Left ventricle myocardium superior (tissue), 1 donor: ENCODE measurements at regions not wholly inside any gene's neighbourhood (a gene's known extent, or its start where the extent isn't known, plus 50 kb on each side); places are given as distances from the start of the nearest gene placed in this dataset.
"Not testable (repeated sequence)": the region's sequence is repeated elsewhere in the genome, so short reads cannot be mapped to it uniquely, and the experiment has no call there.

Experiments
- ATAC-seq: fragments of 200-7000 bp; cut with Tn5 transposase; one replicate; pipeline ENCODE4 v1.9.1; 2020; ENCODE audit warnings: mild to moderate bottlenecking, moderate library complexity
- DNase-seq: peaks from one replicate; pipeline ENCODE4 v3.0.0-alpha.2; 2020
- intact Hi-C: fragments of 100-400 bp; cut with micrococcal nuclease; formaldehyde crosslinking; loops from one replicate; pipeline ENCODE4 v1.11.0; 2022
- donor health status: DM: no; HTN: yes; CAD: no; lungs with severe emphysema.

- ATAC-seq (no peak), DNase-seq (no peak)
- intact Hi-C loops = no loop called here
Measured at GRCh38 chr6:106759112-106759511, 129.7 kb downstream of the QRSL1 start.

GRCh38 chr6:106757722-106758467 lies 128.5 kb downstream of the QRSL1 start:
- no peak for DNase-seq
- ATAC-seq = no peak
- intact Hi-C loops = no loop called here

GRCh38 chr6:106757267-106757666 lies 127.9 kb downstream of the QRSL1 start:
- DNase-seq (no peak), ATAC-seq (no peak)
- intact Hi-C loops = no loop called here

- no peak for DNase-seq
- no peak for ATAC-seq
- intact Hi-C loops = no loop called here
Measured at GRCh38 chr6:106754215-106754614, 124.8 kb downstream of the QRSL1 start.

- no peak for DNase-seq
- no peak for ATAC-seq
- intact Hi-C loops = no loop called here
Measured at GRCh38 chr6:106752641-106753040, 123.3 kb downstream of the QRSL1 start.

GRCh38 chr6:106751501-106752252 lies 122.3 kb downstream of the QRSL1 start:
- no peak for ATAC-seq
- DNase-seq = no peak
- intact Hi-C loops = no loop called here

- ATAC-seq (no peak), DNase-seq (no peak)
- intact Hi-C loops = no loop called here
Measured at GRCh38 chr6:106750946-106751345, 121.6 kb downstream of the QRSL1 start.

GRCh38 chr6:106750142-106750918 lies 121.0 kb downstream of the QRSL1 start:
- DNase-seq = no peak
- intact Hi-C loops = no loop called here
- ATAC-seq = no peak

GRCh38 chr6:106749609-106750008 lies 120.2 kb downstream of the QRSL1 start:
- no peak for DNase-seq
- intact Hi-C loops = no loop called here
- ATAC-seq = no peak

GRCh38 chr6:106748547-106749207 lies 119.3 kb downstream of the QRSL1 start:
- ATAC-seq (no peak), DNase-seq (no peak)
- intact Hi-C loops = no loop called here

GRCh38 chr6:106747139-106747538 lies 117.8 kb downstream of the QRSL1 start:
- ATAC-seq = no peak
- no peak for DNase-seq
- intact Hi-C loops = no loop called here

- ATAC-seq (no peak), DNase-seq (no peak)
- intact Hi-C loops = no loop called here
Measured at GRCh38 chr6:106746652-106747051, 117.3 kb downstream of the QRSL1 start.

- DNase-seq = no peak
- intact Hi-C loops = no loop called here
- ATAC-seq = no peak
Measured at GRCh38 chr6:106745824-106746582, 116.6 kb downstream of the QRSL1 start.

GRCh38 chr6:106745197-106745770 lies 115.9 kb downstream of the QRSL1 start:
- intact Hi-C loops = no loop called here
- ATAC-seq = no peak
- DNase-seq = no peak

GRCh38 chr6:106744781-106745180 lies 115.4 kb downstream of the QRSL1 start:
- DNase-seq = no peak
- intact Hi-C loops = no loop called here
- ATAC-seq = no peak

- DNase-seq, ATAC-seq, intact Hi-C loops: not testable (repeated sequence)
Measured at GRCh38 chr6:106744029-106744428, 114.7 kb downstream of the QRSL1 start.

GRCh38 chr6:106743612-106744011 lies 114.2 kb downstream of the QRSL1 start:
- ATAC-seq (no peak), DNase-seq (no peak)
- intact Hi-C loops = no loop called here

GRCh38 chr6:106740287-106740686 lies 110.9 kb downstream of the QRSL1 start:
- intact Hi-C loops = no loop called here
- DNase-seq (no peak), ATAC-seq (peak; percentile 43)
